ENCODE measurements at regions not wholly inside any gene's neighbourhood (a gene's known extent, or its start where the extent isn't known, plus 50 kb on each side); places are given as distances from the start of the nearest gene placed in this dataset.
"Not testable (repeated sequence)": the region's sequence is repeated elsewhere in the genome, so short reads cannot be mapped to it uniquely, and the experiment has no call there.

- no peak for DNase-seq
Observed at GRCh38 chr2:138324068-138324771, 177.3 kb upstream of the SPOPL start.

GRCh38 chr2:138327967-138328366, 173.6 kb upstream of the SPOPL start:
- DNase-seq: no peak

GRCh38 chr2:138329162-138329561, 172.4 kb upstream of the SPOPL start:
- DNase-seq: no peak

GRCh38 chr2:138329591-138329990, 172.0 kb upstream of the SPOPL start:
- no peak for DNase-seq

- DNase-seq: no peak
Observed at GRCh38 chr2:138333121-138333520, 168.4 kb upstream of the SPOPL start.

- DNase-seq: no peak
Observed at GRCh38 chr2:138333677-138334076, 167.9 kb upstream of the SPOPL start.

- no peak for DNase-seq
Observed at GRCh38 chr2:138334323-138334722, 167.2 kb upstream of the SPOPL start.

GRCh38 chr2:138335036-138335435, 166.5 kb upstream of the SPOPL start:
- no peak for DNase-seq

- DNase-seq: no peak
Observed at GRCh38 chr2:138336146-138336545, 165.4 kb upstream of the SPOPL start.

GRCh38 chr2:138355244-138355643, 146.3 kb upstream of the SPOPL start:
- DNase-seq: no peak

- no peak for DNase-seq
Observed at GRCh38 chr2:138356178-138356577, 145.4 kb upstream of the SPOPL start.

- no peak for DNase-seq
Observed at GRCh38 chr2:138359532-138359931, 142.0 kb upstream of the SPOPL start.

GRCh38 chr2:138364554-138365162, 136.9 kb upstream of the SPOPL start:
- DNase-seq: no peak

- no peak for DNase-seq
Observed at GRCh38 chr2:138365581-138365980, 136.0 kb upstream of the SPOPL start.

- no peak for DNase-seq
Observed at GRCh38 chr2:138369856-138370255, 131.7 kb upstream of the SPOPL start.

GRCh38 chr2:138373993-138374408, 127.6 kb upstream of the SPOPL start:
- peak; percentile 46 for DNase-seq

- DNase-seq: no peak
Observed at GRCh38 chr2:138381373-138381772, 120.2 kb upstream of the SPOPL start.

GRCh38 chr2:138382672-138383071, 118.9 kb upstream of the SPOPL start:
- no peak for DNase-seq

GRCh38 chr2:138386191-138386590, 115.4 kb upstream of the SPOPL start:
- DNase-seq: not testable (repeated sequence)

- no peak for DNase-seq
Observed at GRCh38 chr2:138389063-138389462, 112.5 kb upstream of the SPOPL start.

GRCh38 chr2:138390316-138390945, 111.1 kb upstream of the SPOPL start:
- DNase-seq: peak; percentile 75

GRCh38 chr2:138391946-138392345, 109.6 kb upstream of the SPOPL start:
- DNase-seq: no peak

- no peak for DNase-seq
Observed at GRCh38 chr2:138395565-138396306, 105.8 kb upstream of the SPOPL start.

GRCh38 chr2:138396843-138397242, 104.7 kb upstream of the SPOPL start:
- DNase-seq: no peak

Data from NCI-H2171 (cell line).